ENCODE measurements at regions not wholly inside any gene's neighbourhood (a gene's known extent, or its start where the extent isn't known, plus 50 kb on each side); places are given as distances from the start of the nearest gene placed in this dataset.

DNA sequence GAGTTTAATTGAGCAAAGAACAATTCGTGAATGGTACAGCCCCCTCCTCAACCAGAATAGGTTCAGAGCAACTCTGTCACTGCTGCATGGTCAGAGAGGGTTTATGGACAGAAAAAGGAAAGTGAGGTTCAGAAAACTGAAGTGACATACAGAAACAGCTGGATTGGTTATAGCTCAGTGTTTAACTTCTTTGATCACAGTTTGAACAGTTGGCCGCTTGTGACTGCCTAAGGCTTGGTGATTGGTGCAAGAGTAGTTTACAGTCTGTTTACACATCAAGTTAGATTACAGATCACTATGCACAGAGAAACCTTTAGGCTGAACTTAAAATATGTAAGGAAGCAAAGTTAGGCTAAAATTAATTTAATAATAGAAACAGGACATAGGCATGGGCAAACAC is 459.2 kb downstream of the KCNJ3 start:
- TF ChIP-seq FOXP2 (optimal IDR thresholded peaks at IDR 0.05; ENCODE audit: control extremely low read depth, extremely low read length, insufficient read depth), result no peak
- no peak for TF ChIP-seq POLR2AphosphoS5 (IDR thresholded peaks at IDR 0.05; ENCODE audit: borderline replicate concordance, low read depth, low read length)
- no peak for TF ChIP-seq EZH2 (IDR thresholded peaks at IDR 0.05)
